CD14-positive monocyte (primary cell): ENCODE measurements at regions not wholly inside any gene's neighbourhood (a gene's known extent, or its start where the extent isn't known, plus 50 kb on each side); places are given as distances from the start of the nearest gene placed in this dataset.

Experiments used
- DNase-seq, 3 donors: peaks; one replicate each; pipeline ENCODE4 v3.0.0-alpha.2; 2011 to 2022
- H2AFZ ChIP-seq: 2 replicates; pipeline ENCODE4 v1.6.0; 2012; ENCODE audit warnings: mild to moderate bottlenecking, low read depth, low read length, inconsistent platforms; ENCODE audit not compliant: insufficient read depth, poor library complexity, severe bottlenecking
- H3K27ac ChIP-seq, 2 donors: 1 replicate in 1 of 2; 2 replicates in 1 of 2; pipeline ENCODE4 v1.5.1; 2012 to 2013; ENCODE audit warnings: low read length in 2 of 2, control low read depth in 1 of 2, inconsistent platforms in 1 of 2, low read depth in 1 of 2, mild to moderate bottlenecking in 1 of 2
- H3K27me3 ChIP-seq, 2 donors: one replicate each; pipeline versions ENCODE4 v1.6.0 to v1.6.1; 2011 to 2013; ENCODE audit warnings: low read length in 2 of 2; ENCODE audit not compliant: control insufficient read depth in 2 of 2, insufficient read depth in 2 of 2
- H3K36me3 ChIP-seq, 2 donors: replicated peaks in 1 of 2; 1 replicate in 1 of 2; 2 replicates in 1 of 2; pipeline versions ENCODE4 v1.5.1 to v1.6.1; 2012 to 2013; ENCODE audit warnings: low read length in 2 of 2, control low read depth in 1 of 2, inconsistent platforms in 1 of 2, mild to moderate bottlenecking in 1 of 2; ENCODE audit not compliant: insufficient read depth in 2 of 2, control insufficient read depth in 1 of 2
- H3K4me1 ChIP-seq, 2 donors: 1 replicate in 1 of 2; 2 replicates in 1 of 2; pipeline versions ENCODE4 v1.5.1 to v1.6.1; 2012 to 2013; ENCODE audit warnings: low read length in 2 of 2, control low read depth in 1 of 2, inconsistent platforms in 1 of 2, mild to moderate bottlenecking in 1 of 2, moderate library complexity in 1 of 2; ENCODE audit not compliant: insufficient read depth in 2 of 2, control insufficient read depth in 1 of 2
- H3K4me2 ChIP-seq: replicated peaks from 2 replicates; pipeline ENCODE3; 2012; ENCODE audit warnings: low read length, moderate library complexity, mild to moderate bottlenecking; ENCODE audit not compliant: poor library complexity, severe bottlenecking; ENCODE audit errors: extremely low read depth
- H3K4me3 ChIP-seq, 3 experiments: fragments of 200-600 bp in 1 of 3; sonication (generic) in 1 of 3; replicated peaks in 1 of 3; 1 replicate in 2 of 3; 2 replicates in 1 of 3; pipeline ENCODE4 v1.5.1; 2011 to 2013; ENCODE audit warnings: low read length in 3 of 3, mild to moderate bottlenecking in 3 of 3, control low read depth in 2 of 3, low read depth in 2 of 3, inconsistent platforms in 1 of 3, moderate library complexity in 1 of 3
- H3K79me2 ChIP-seq: 2 replicates; pipeline ENCODE4 v1.6.0; 2012; ENCODE audit warnings: mild to moderate bottlenecking, control low read depth, inconsistent platforms, low read length, moderate library complexity; ENCODE audit not compliant: insufficient read depth
- H3K9ac ChIP-seq: 2 replicates; pipeline ENCODE4 v1.6.0; 2017; ENCODE audit warnings: low read length, mild to moderate bottlenecking; ENCODE audit not compliant: insufficient read depth, poor library complexity, severe bottlenecking
- H3K9me3 ChIP-seq, 2 donors: replicated peaks in 1 of 2; 1 replicate in 1 of 2; 2 replicates in 1 of 2; pipeline versions ENCODE4 v1.5.1 to v1.6.1; 2012 to 2013; ENCODE audit warnings: low read length in 2 of 2, control low read depth in 1 of 2; ENCODE audit not compliant: control insufficient read depth in 1 of 2, insufficient read depth in 1 of 2
- H4K20me1 ChIP-seq: 2 replicates; pipeline ENCODE4 v1.6.0; 2012; ENCODE audit warnings: mild to moderate bottlenecking, low read length, control low read depth, moderate library complexity; ENCODE audit not compliant: insufficient read depth
- H3K27ac Mint-ChIP-seq, 7 donors: one replicate each; pipeline ENCODE4 v1.8.0; 2020; ENCODE audit warnings: mild to moderate bottlenecking in 7 of 7, mixed read lengths in 7 of 7, moderate library complexity in 6 of 7, inconsistent platforms in 2 of 7
- H3K27me3 Mint-ChIP-seq, 3 donors: one replicate each; pipeline ENCODE4 v1.8.0; 2021 to 2022; ENCODE audit warnings: low read depth in 3 of 3, mild to moderate bottlenecking in 3 of 3, mixed read lengths in 3 of 3, moderate library complexity in 3 of 3, inconsistent platforms in 1 of 3
- H3K36me3 Mint-ChIP-seq, 2 donors: one replicate each; pipeline ENCODE4 v1.8.0; 2020; ENCODE audit warnings: mixed read lengths in 2 of 2, inconsistent platforms in 1 of 2, mild to moderate bottlenecking in 1 of 2
- H3K4me1 Mint-ChIP-seq: one replicate; pipeline ENCODE4 v1.8.0; 2020; ENCODE audit warnings: mild to moderate bottlenecking, mixed read lengths
- H3K4me3 Mint-ChIP-seq, 2 donors: one replicate each; pipeline ENCODE4 v1.8.0; 2020; ENCODE audit warnings: mild to moderate bottlenecking in 2 of 2, mixed read lengths in 2 of 2, moderate library complexity in 1 of 2
- H3K9me3 Mint-ChIP-seq, 7 donors: one replicate each; pipeline ENCODE4 v1.8.0; 2020 to 2022; ENCODE audit warnings: mixed read lengths in 7 of 7, mild to moderate bottlenecking in 6 of 7, moderate library complexity in 6 of 7, inconsistent platforms in 2 of 7
- CTCF ChIP-seq: fragments of 200-600 bp; IDR thresholded peaks from one replicate; pipeline ENCODE4 v1.8.0; 2022; ENCODE audit warnings: antibody characterized with exemption, mild to moderate bottlenecking
- WGBS: methylation state at CpG from one replicate; pipeline ENCODE4 v1.1.5; 2013; ENCODE audit warnings: missing lambda C conversion rate; ENCODE audit not compliant: insufficient coverage; 5-methylcytosine and 5-hydroxymethylcytosine counted together
- intact Hi-C, 2 donors: fragments of 100-400 bp; cut with micrococcal nuclease; formaldehyde crosslinking; loops; one replicate each; pipeline versions ENCODE4 v1.15.0 to v1.15.1; 2023

DNA sequence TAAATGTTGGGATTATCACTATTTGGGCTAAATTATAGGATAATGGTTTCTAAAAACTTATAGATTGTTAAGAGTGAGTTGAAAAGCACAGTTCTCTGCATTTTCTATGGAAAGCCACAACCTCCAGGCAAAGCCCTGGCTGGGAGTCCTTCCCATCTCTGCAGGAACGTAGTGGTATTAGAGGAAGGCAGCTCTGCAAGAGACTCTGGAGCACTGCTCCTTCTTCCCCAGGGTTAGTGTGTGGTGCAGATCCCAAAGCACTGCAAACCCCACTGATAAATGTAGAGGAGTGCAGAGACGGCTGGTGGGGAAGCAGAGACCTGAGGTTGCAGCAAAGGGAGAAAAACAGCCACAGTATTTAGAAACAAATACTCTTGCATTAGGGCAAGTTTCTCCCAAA is 225.3 kb downstream of the TINAG start:
- no peaks in the 10 kb centered on the region for H3K36me3 Mint-ChIP-seq
- no peak for TF ChIP-seq CTCF
- no CpG with 5 or more reads among the region's 2 CpGs for WGBS
- H3K4me1 ChIP-seq = no peaks in the 10 kb centered on the region
- intact Hi-C loops = no loop called here
- H2AFZ ChIP-seq = no peak overlapping the region
- no peaks in the 10 kb centered on the region for H3K36me3 ChIP-seq
- H3K79me2 ChIP-seq = no peaks in the 10 kb centered on the region
- peaks cover 0 to 2% (median 0%) of the 10 kb centered on the region in 3 donors for H3K27me3 Mint-ChIP-seq
- no peaks in the 10 kb centered on the region for H3K9me3 ChIP-seq
- no peak overlapping the region for H3K27ac Mint-ChIP-seq
- no peak overlapping the region for H3K4me3 ChIP-seq
- no peaks in the 10 kb centered on the region for H3K27me3 ChIP-seq
- H4K20me1 ChIP-seq = no peaks in the 10 kb centered on the region
- no peak for DNase-seq
- H3K4me2 ChIP-seq = no peak overlapping the region
- H3K4me3 Mint-ChIP-seq = no peak overlapping the region
- no peak overlapping the region for H3K9ac ChIP-seq
- H3K9me3 Mint-ChIP-seq = peaks cover under 1 to 17% (median 6%) of the 10 kb centered on the region in 7 donors
- no peak overlapping the region for H3K27ac ChIP-seq
- no peaks in the 10 kb centered on the region for H3K4me1 Mint-ChIP-seq

DNA sequence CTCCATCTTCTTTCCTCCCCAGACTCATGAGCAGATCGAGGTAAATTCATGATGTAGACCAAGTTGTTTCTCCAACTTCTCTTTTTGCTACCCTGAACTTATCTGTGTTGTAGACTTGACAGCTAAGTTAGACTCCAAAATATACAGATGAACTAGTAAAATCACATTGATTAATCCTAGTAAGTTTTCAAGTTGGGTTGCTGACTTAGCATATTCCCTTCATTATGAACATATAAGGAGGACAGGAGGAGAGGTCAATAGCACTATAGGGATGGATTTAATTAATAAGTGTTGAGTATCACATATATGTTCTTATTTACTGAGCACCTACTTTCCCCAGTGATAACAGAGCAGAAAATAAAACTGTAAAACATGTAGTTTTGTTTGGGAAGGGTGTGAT is 227.3 kb downstream of the TINAG start:
- H3K27me3 Mint-ChIP-seq = peaks cover 0 to 2% (median 0%) of the 10 kb centered on the region in 3 donors
- H3K4me3 Mint-ChIP-seq = no peak overlapping the region
- Histone ChIP-seq H3K79me2 (no peaks in the 10 kb centered on the region), H3K4me2 (no peak overlapping the region), H3K4me3 (no peak overlapping the region), H3K36me3 (no peaks in the 10 kb centered on the region), H3K27me3 (no peaks in the 10 kb centered on the region), H4K20me1 (no peaks in the 10 kb centered on the region), H3K9me3 (no peaks in the 10 kb centered on the region), H3K4me1 (no peaks in the 10 kb centered on the region), H3K9ac (no peak overlapping the region), H3K27ac (no peak overlapping the region), H2AFZ (no peak overlapping the region)
- H3K36me3 Mint-ChIP-seq = no peaks in the 10 kb centered on the region
- no peak for TF ChIP-seq CTCF
- no peak overlapping the region for H3K27ac Mint-ChIP-seq
- H3K9me3 Mint-ChIP-seq = peaks cover 0 to 7% (median 2%) of the 10 kb centered on the region in 7 donors
- no peaks in the 10 kb centered on the region for H3K4me1 Mint-ChIP-seq
- intact Hi-C loops = no loop called here
- no CpG with 5 or more reads among the region's 1 CpG for WGBS
- DNase-seq = no peak
